H1 (cell line): ENCODE measurements at regions not wholly inside any gene's neighbourhood (a gene's known extent, or its start where the extent isn't known, plus 50 kb on each side); places are given as distances from the start of the nearest gene placed in this dataset.

Source experiments
- CTCF ChIA-PET: fragments of 300-600 bp; sonication (Branson Sonifier 250); formaldehyde crosslinking; loops from one replicate; lab custom pipeline; 2021; ENCODE audit not compliant: partially characterized antibody; lab: Charles Lee
- POLR2A ChIA-PET: fragments of 300-600 bp; sonication (Branson Sonifier 250); formaldehyde crosslinking; loops from one replicate; lab custom pipeline; 2021; ENCODE audit warnings: inconsistent platforms; ENCODE audit not compliant: partially characterized antibody; lab: Charles Lee
- DNase-seq, 2 experiments: peaks; one replicate each; pipeline versions ENCODE4 v3.0.0 to v3.0.0-alpha.2; 2010 to 2022; ENCODE audit warnings: low spot score in 2 of 2, low read depth in 1 of 2, mixed read lengths in 1 of 2
- FAIRE-seq: peaks from 2 replicates; lab custom pipeline; 2011; peaks lifted over from hg19 to GRCh38; lab: Jason Lieb, UNC
- H2AFZ ChIP-seq: 2 replicates; pipeline ENCODE4 v1.8.1; 2012; ENCODE audit warnings: low read length, inconsistent platforms
- H2AK5ac ChIP-seq: 2 replicates; pipeline ENCODE4 v1.6.1; 2013; ENCODE audit warnings: low read depth, low read length
- H2BK120ac ChIP-seq: replicated peaks from 2 replicates; pipeline ENCODE3; 2013; ENCODE audit warnings: low read depth, low read length, inconsistent platforms
- H2BK12ac ChIP-seq: 2 replicates; pipeline ENCODE4 v1.6.1; 2013; ENCODE audit warnings: low read depth, low read length
- H2BK15ac ChIP-seq: 2 replicates; pipeline ENCODE4 v1.6.1; 2013; ENCODE audit warnings: low read length
- H2BK20ac ChIP-seq: 2 replicates; pipeline ENCODE4 v1.6.1; 2013; ENCODE audit warnings: low read length
- H2BK5ac ChIP-seq: 2 replicates; pipeline ENCODE4 v1.6.1; 2013; ENCODE audit warnings: low read depth, low read length
- H3K14ac ChIP-seq: 2 replicates; pipeline ENCODE4 v1.6.1; 2013; ENCODE audit warnings: inconsistent platforms; ENCODE audit not compliant: insufficient read length
- H3K18ac ChIP-seq: 2 replicates; pipeline ENCODE4 v1.6.1; 2013; ENCODE audit warnings: low read length; ENCODE audit errors: extremely low read depth
- H3K23ac ChIP-seq: 2 replicates; pipeline ENCODE4 v1.6.1; 2013; ENCODE audit warnings: inconsistent platforms; ENCODE audit not compliant: insufficient read length
- H3K23me2 ChIP-seq: 2 replicates; pipeline ENCODE4 v1.6.1; 2013; ENCODE audit warnings: low read depth, low read length
- H3K27ac ChIP-seq: 2 replicates; pipeline ENCODE4 v1.6.1; 2011; ENCODE audit warnings: low read depth, low read length, inconsistent platforms
- H3K27me3 ChIP-seq, 4 experiments: replicated peaks in 1 of 4; 1 replicate in 1 of 4; 2 replicates in 3 of 4; pipeline versions ENCODE4 v1.6.1 to v1.8.1; 2011 to 2013; ENCODE audit warnings: low read length in 3 of 4, mild to moderate bottlenecking in 3 of 4, inconsistent platforms in 2 of 4, mixed read lengths in 2 of 4, moderate library complexity in 1 of 4; ENCODE audit not compliant: control insufficient read depth in 3 of 4, insufficient read depth in 3 of 4; ENCODE audit errors: extremely low read depth in 1 of 4
- H3K36me3 ChIP-seq, 4 experiments: 2 replicates each; pipeline versions ENCODE4 v1.6.1 to v1.8.1; 2011 to 2013; ENCODE audit warnings: mild to moderate bottlenecking in 4 of 4, low read length in 3 of 4, moderate library complexity in 2 of 4, control low read depth in 1 of 4, inconsistent platforms in 1 of 4; ENCODE audit not compliant: insufficient read depth in 4 of 4, control insufficient read depth in 2 of 4
- H3K4ac ChIP-seq: replicated peaks from 2 replicates; pipeline ENCODE3; 2013; ENCODE audit warnings: low read length, low read depth, mixed read lengths, inconsistent platforms; ENCODE audit not compliant: insufficient read length
- H3K4me1 ChIP-seq, 4 experiments: replicated peaks in 1 of 4; 1 replicate in 1 of 4; 2 replicates in 3 of 4; pipeline versions ENCODE4 v1.6.1 to v1.8.1; 2011 to 2013; ENCODE audit warnings: low read length in 3 of 4, inconsistent platforms in 2 of 4, mixed read lengths in 1 of 4; ENCODE audit not compliant: insufficient read depth in 4 of 4, control insufficient read depth in 3 of 4
- H3K4me2 ChIP-seq, 2 experiments: 2 replicates each; pipeline versions ENCODE4 v1.6.1 to v1.8.1; 2011 to 2013; ENCODE audit warnings: low read depth in 2 of 2, low read length in 2 of 2, control low read depth in 1 of 2, inconsistent platforms in 1 of 2, mild to moderate bottlenecking in 1 of 2; ENCODE audit not compliant: insufficient read depth in 1 of 2
- H3K4me3 ChIP-seq, 4 experiments: fragments of 200-600, 300-600 bp in 1 of 4; sonication (generic), shearing (Covaris generic), sonication (Bioruptor Twin) in 1 of 4; 2 replicates each; pipeline versions ENCODE4 v1.5.1 to v1.8.1; 2011 to 2016; ENCODE audit warnings: low read length in 4 of 4, low read depth in 3 of 4, control low read depth in 2 of 4, inconsistent platforms in 2 of 4, mild to moderate bottlenecking in 2 of 4, mixed read lengths in 1 of 4, moderate library complexity in 1 of 4; ENCODE audit not compliant: insufficient read depth in 2 of 4; ENCODE audit errors: extremely low read depth in 1 of 4
- H3K56ac ChIP-seq: replicated peaks from 2 replicates; pipeline ENCODE3; 2013; ENCODE audit warnings: low read depth, mild to moderate bottlenecking, mixed read lengths, low read length, inconsistent platforms; ENCODE audit not compliant: insufficient read length
- H3K79me1 ChIP-seq: 2 replicates; pipeline ENCODE4 v1.6.1; 2013; ENCODE audit warnings: low read depth, low read length, control low read depth
- H3K79me2 ChIP-seq, 2 experiments: 2 replicates each; pipeline versions ENCODE4 v1.6.1 to v1.8.1; 2012 to 2013; ENCODE audit warnings: low read length in 2 of 2, mild to moderate bottlenecking in 2 of 2, inconsistent platforms in 1 of 2; ENCODE audit not compliant: insufficient read depth in 2 of 2, control insufficient read depth in 1 of 2
- H3K9ac ChIP-seq, 4 experiments: replicated peaks in 1 of 4; 1 replicate in 1 of 4; 2 replicates in 3 of 4; pipeline versions ENCODE4 v1.6.1 to v1.8.1; 2011 to 2013; ENCODE audit warnings: low read depth in 3 of 4, low read length in 3 of 4, control low read depth in 2 of 4, mild to moderate bottlenecking in 2 of 4, moderate library complexity in 2 of 4, inconsistent platforms in 1 of 4; ENCODE audit errors: extremely low read depth in 1 of 4
- H3K9me3 ChIP-seq, 2 experiments: 2 replicates each; pipeline versions ENCODE4 v1.6.1 to v1.8.1; 2012 to 2013; ENCODE audit warnings: mild to moderate bottlenecking in 2 of 2, moderate library complexity in 2 of 2, control low read depth in 1 of 2, inconsistent platforms in 1 of 2, low read depth in 1 of 2, low read length in 1 of 2, mixed read lengths in 1 of 2; ENCODE audit not compliant: insufficient read depth in 2 of 2
- H4K20me1 ChIP-seq, 2 experiments: replicated peaks in 1 of 2; 2 replicates each; pipeline versions ENCODE3 to v1.8.1; 2011 to 2013; ENCODE audit warnings: inconsistent platforms in 2 of 2, low read length in 2 of 2, mild to moderate bottlenecking in 1 of 2; ENCODE audit not compliant: insufficient read depth in 2 of 2, control insufficient read depth in 1 of 2
- H4K5ac ChIP-seq: 2 replicates; pipeline ENCODE4 v1.6.1; 2013; ENCODE audit warnings: low read length, low read depth, mixed read lengths, inconsistent platforms; ENCODE audit not compliant: insufficient read length
- H4K8ac ChIP-seq: 2 replicates; pipeline ENCODE4 v1.8.0; 2013; ENCODE audit warnings: mild to moderate bottlenecking, moderate library complexity, low read length, inconsistent platforms; ENCODE audit not compliant: insufficient read depth; ENCODE audit errors: extremely low read depth
- H4K91ac ChIP-seq: replicated peaks from 2 replicates; pipeline ENCODE3; 2013; ENCODE audit warnings: low read length, mixed read lengths, inconsistent platforms; ENCODE audit not compliant: insufficient read length
- CBX5 ChIP-seq: fragments of 300-800, 300-1000 bp; sonication (generic); IDR thresholded peaks from 2 replicates; pipeline ENCODE4 v1.7.1; 2016; ENCODE audit warnings: antibody characterized with exemption, low read length, low read depth
- NANOG ChIP-seq: IDR thresholded peaks from 2 replicates; pipeline ENCODE4 v1.6.1; 2011; ENCODE audit warnings: low read length, low read depth, mild to moderate bottlenecking, inconsistent platforms; ENCODE audit not compliant: insufficient read depth, poor library complexity, severe bottlenecking
- WGBS, 2 experiments: shearing (Covaris generic) in 1 of 2; methylation state at CpG; one replicate each; pipeline versions ENCODE4 v1.1.6 to v1.1.7; 2013 to 2015; ENCODE audit warnings: low lambda C conversion rate in 2 of 2, mixed read lengths in 2 of 2, inconsistent platforms in 1 of 2, low coverage in 1 of 2, missing lambda C conversion rate in 1 of 2; ENCODE audit not compliant: insufficient replicate concordance in 2 of 2, insufficient coverage in 1 of 2, insufficient read length in 1 of 2; ENCODE audit errors: extremely low coverage in 1 of 2, missing lambda C conversion rate in 1 of 2; 5-methylcytosine and 5-hydroxymethylcytosine counted together

DNA sequence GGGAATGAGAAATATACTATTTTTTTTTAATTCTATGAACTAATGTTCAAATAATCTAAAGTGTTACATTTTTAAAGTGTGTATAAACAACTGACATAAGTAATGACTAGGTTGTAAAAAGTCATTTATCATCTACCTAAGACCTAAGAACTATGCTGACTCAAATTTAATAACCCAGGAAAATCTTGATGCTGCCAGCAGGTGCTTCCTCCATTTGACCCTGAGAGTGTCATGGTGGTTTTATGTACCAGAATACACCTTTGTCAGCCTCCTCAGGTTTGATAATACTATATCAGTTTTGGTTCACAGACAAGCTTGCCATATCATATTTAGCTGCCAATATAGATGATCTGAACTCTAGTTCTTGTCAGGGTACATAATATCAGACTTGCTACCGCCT, 1151.2 kb downstream of the PCDH17 start:
- H2BK120ac ChIP-seq, result no peak overlapping the region
- no peaks in the 10 kb centered on the region for H3K79me1 ChIP-seq
- no peak overlapping the region for H2BK20ac ChIP-seq
- DNase-seq (no peak), FAIRE-seq (no peak)
- H4K20me1 ChIP-seq, result no peaks in the 10 kb centered on the region
- no peak overlapping the region for H4K91ac ChIP-seq
- H3K4me3 ChIP-seq, result no peak overlapping the region
- no peak overlapping the region for H2BK15ac ChIP-seq
- H3K27ac ChIP-seq, result no peak overlapping the region
- H3K23ac ChIP-seq, result no peak overlapping the region
- H3K14ac ChIP-seq, result no peak overlapping the region
- H3K4me1 ChIP-seq, result no peaks in the 10 kb centered on the region
- no peak overlapping the region for H3K56ac ChIP-seq
- H3K27me3 ChIP-seq, result no peaks in the 10 kb centered on the region
- no peak overlapping the region for H2AK5ac ChIP-seq
- H3K23me2 ChIP-seq, result no peaks in the 10 kb centered on the region
- no peak overlapping the region for H2BK12ac ChIP-seq
- H3K18ac ChIP-seq, result no peak overlapping the region
- no peak overlapping the region for H2AFZ ChIP-seq
- H3K9ac ChIP-seq, result no peak overlapping the region
- no peaks in the 10 kb centered on the region for H3K36me3 ChIP-seq
- no peaks in the 10 kb centered on the region for H3K79me2 ChIP-seq
- H3K9me3 ChIP-seq, result no peaks in the 10 kb centered on the region
- CTCF ChIA-PET, result no interaction called here
- H3K4me2 ChIP-seq, result no peak overlapping the region
- H4K8ac ChIP-seq, result no peak overlapping the region
- WGBS, 2 experiments, result 96% methylated on average over 1 of the region's 1 CpG; no CpG with 5 or more reads in 1 of the 2 experiments
- H3K4ac ChIP-seq, result no peak overlapping the region
- TF ChIP-seq NANOG (no peak), CBX5 (no peak)
- H4K5ac ChIP-seq, result no peak overlapping the region
- POLR2A ChIA-PET, result no interaction called here
- no peak overlapping the region for H2BK5ac ChIP-seq
